ENCODE measurements at regions not wholly inside any gene's neighbourhood (a gene's known extent, or its start where the extent isn't known, plus 50 kb on each side); places are given as distances from the start of the nearest gene placed in this dataset.

- no peak for TF ChIP-seq SIN3A (IDR thresholded peaks at IDR 0.05; ENCODE audit: low read depth)
- no peak for TF ChIP-seq CTCF (IDR thresholded peaks at IDR 0.05 in 2 of 3, conservative IDR thresholded peaks at IDR 0.05 in 1 of 3; ENCODE audit: borderline replicate concordance in 1 of 3, insufficient read depth in 1 of 3, low read depth in 2 of 3, low read length in 2 of 3)
- no peak for TF ChIP-seq EZH2 (IDR thresholded peaks at IDR 0.05)
Measured at GRCh38 chr13:105565136-105565727, 970.2 kb downstream of the EFNB2 start.

All from HCT116 (cell line).